ENCODE measurements at regions not wholly inside any gene's neighbourhood (a gene's known extent, or its start where the extent isn't known, plus 50 kb on each side); places are given as distances from the start of the nearest gene placed in this dataset.

DNA sequence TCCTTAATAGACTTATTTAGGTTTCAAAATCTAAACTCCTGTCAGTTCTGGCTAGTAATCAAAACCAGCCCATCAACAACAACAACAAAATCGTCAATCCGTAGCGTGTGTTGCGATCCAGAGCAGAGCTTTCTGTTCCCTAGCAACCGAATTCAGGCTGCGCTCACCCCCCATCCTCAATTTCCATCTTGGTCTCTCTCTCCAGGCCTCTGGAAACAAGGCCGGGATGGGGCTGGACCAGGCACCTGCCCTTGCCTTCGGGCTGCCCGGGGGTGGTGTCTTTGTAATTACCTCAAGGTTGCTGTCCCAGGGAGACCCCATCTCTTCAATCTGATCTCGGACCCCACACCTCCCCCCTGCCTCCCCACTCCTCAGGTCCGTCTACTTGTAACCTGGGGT is 1341.5 kb downstream of the BRD1 start:
- WGBS (ENCODE audit: low lambda C conversion rate) = 5% methylated on average over 9 of the region's 11 CpGs
- Histone ChIP-seq H3K4me3 (replicated peaks in 1 of 3; ENCODE audit: insufficient read depth in 1 of 3, low read depth in 2 of 3, low read length in 3 of 3) (no peak overlapping the region), H3K4me1 (ENCODE audit: insufficient read depth, low read length) (no peaks in the 10 kb centered on the region), H3K9me3 (ENCODE audit: low read length) (no peaks in the 10 kb centered on the region), H3K27ac (ENCODE audit: extremely low read length, insufficient read depth, low read length) (no peak overlapping the region), H3K4me2 (ENCODE audit: low read depth, low read length) (no peak overlapping the region), H2AFZ (ENCODE audit: low read length) (no peak overlapping the region), H4K20me1 (ENCODE audit: insufficient read depth, low read length) (no peaks in the 10 kb centered on the region), H3K79me2 (ENCODE audit: insufficient read depth, low read length) (no peaks in the 10 kb centered on the region), H3K36me3 (replicated peaks in 1 of 2; ENCODE audit: control insufficient read depth in 1 of 2, insufficient read depth in 2 of 2, low read length in 2 of 2) (no peaks in the 10 kb centered on the region), H3K27me3 (ENCODE audit: control insufficient read depth in 1 of 2, insufficient read depth in 2 of 2, low read length in 2 of 2) (peaks cover 0 to 37% of the 10 kb centered on the region in 2 experiments; a peak in 4 of 5 replicates), H3K9ac (ENCODE audit: insufficient read depth, low read depth, low read length) (no peak overlapping the region)
- no peak for ATAC-seq
- no peak for TF ChIP-seq SUZ12 (IDR thresholded peaks at IDR 0.05; ENCODE audit: low read depth, low read length)
- TF ChIP-seq, protein P1, sequence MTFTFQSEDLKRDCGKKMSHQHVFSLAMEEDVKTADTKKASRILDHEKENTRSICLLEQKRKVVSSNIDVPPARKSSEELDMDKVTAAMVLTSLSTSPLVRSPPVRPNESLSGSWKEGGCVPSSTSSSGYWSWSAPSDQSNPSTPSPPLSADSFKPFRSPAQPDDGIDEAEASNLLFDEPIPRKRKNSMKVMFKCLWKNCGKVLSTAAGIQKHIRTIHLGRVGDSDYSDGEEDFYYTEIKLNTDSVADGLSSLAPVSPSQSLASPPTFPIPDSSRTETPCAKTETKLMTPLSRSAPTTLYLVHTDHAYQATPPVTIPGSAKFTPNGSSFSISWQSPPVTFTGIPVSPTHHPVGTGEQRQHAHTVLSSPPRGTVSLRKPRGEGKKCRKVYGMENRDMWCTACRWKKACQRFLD (CRISPR knock-in tag; IDR thresholded peaks at IDR 0.05; ENCODE audit: borderline replicate concordance) = no peak
- no peak for TF ChIP-seq ZNF317 (CRISPR knock-in tag; IDR thresholded peaks at IDR 0.05)
- no peak for TF ChIP-seq HCFC1 (IDR thresholded peaks at IDR 0.05; ENCODE audit: low read depth, low read length)
- TF ChIP-seq RAD21 (CRISPR knock-in tag; IDR thresholded peaks at IDR 0.05) = no peak
- TF ChIP-seq MTF1 (CRISPR knock-in tag; IDR thresholded peaks at IDR 0.05) = no peak
- TF ChIP-seq POLR2AphosphoS5 (IDR thresholded peaks at IDR 0.05; ENCODE audit: low read depth, low read length) = no peak
- no peak for TF ChIP-seq NCOR1 (IDR thresholded peaks at IDR 0.05; ENCODE audit: borderline replicate concordance, low read length)
- TF ChIP-seq, protein P2, sequence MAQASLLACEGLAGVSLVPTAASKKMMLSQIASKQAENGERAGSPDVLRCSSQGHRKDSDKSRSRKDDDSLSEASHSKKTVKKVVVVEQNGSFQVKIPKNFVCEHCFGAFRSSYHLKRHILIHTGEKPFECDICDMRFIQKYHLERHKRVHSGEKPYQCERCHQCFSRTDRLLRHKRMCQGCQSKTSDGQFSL (CRISPR knock-in tag; IDR thresholded peaks at IDR 0.05) = no peak
- TF ChIP-seq, protein P3, sequence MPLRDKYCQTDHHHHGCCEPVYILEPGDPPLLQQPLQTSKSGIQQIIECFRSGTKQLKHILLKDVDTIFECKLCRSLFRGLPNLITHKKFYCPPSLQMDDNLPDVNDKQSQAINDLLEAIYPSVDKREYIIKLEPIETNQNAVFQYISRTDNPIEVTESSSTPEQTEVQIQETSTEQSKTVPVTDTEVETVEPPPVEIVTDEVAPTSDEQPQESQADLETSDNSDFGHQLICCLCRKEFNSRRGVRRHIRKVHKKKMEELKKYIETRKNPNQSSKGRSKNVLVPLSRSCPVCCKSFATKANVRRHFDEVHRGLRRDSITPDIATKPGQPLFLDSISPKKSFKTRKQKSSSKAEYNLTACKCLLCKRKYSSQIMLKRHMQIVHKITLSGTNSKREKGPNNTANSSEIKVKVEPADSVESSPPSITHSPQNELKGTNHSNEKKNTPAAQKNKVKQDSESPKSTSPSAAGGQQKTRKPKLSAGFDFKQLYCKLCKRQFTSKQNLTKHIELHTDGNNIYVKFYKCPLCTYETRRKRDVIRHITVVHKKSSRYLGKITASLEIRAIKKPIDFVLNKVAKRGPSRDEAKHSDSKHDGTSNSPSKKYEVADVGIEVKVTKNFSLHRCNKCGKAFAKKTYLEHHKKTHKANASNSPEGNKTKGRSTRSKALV (CRISPR knock-in tag; IDR thresholded peaks at IDR 0.05) = no peak
- no peak for TF ChIP-seq ZBTB3 (CRISPR knock-in tag; IDR thresholded peaks at IDR 0.05; ENCODE audit: borderline replicate concordance, low read depth)
- TF ChIP-seq MED13 (CRISPR knock-in tag; IDR thresholded peaks at IDR 0.05) = no peak
- ChIA-PET POLR2A (no interaction called here), CTCF (ENCODE audit: low intra/inter-chr PET ratio, low total read pairs) (no interaction called here)
- no peak for DNase-seq (ENCODE audit: low spot score)
- FAIRE-seq = no peak
- intact Hi-C loops (cut with micrococcal nuclease; ENCODE audit: unreplicated experiment) (no loop called here), in situ Hi-C loops (cut with HindIII; ENCODE audit: extremely low pct_ligation_motif_present, low pct_unique_long_range_greater_than_20kb) (loop anchor here (25.0 kb wide), 1 partner anchor 1274 kb away; no protein-coding TSS in a partner anchor)
- no TSS peak for BruUV-seq (replicated peaks)

Measured in HepG2 (cell line).